Lung (tissue), 11 donors: ENCODE measurements at regions not wholly inside any gene's neighbourhood (a gene's known extent, or its start where the extent isn't known, plus 50 kb on each side); places are given as distances from the start of the nearest gene placed in this dataset.
A peak's percentile ranks its signal among the peaks of the same experiment; 100 is the strongest.

ENCODE experiments used
- ATAC-seq: fragments of 200-7000 bp; cut with Tn5 transposase; one replicate; pipeline ENCODE4 v1.9.1; 2020; ENCODE audit warnings: moderate number of reproducible peaks; ENCODE audit not compliant: insufficient read depth, low FRiP score
- DNase-seq, 3 donors: peaks; one replicate each; pipeline ENCODE4 v3.0.0-alpha.2; 2013 to 2017
- H3K27ac ChIP-seq, 2 donors: one replicate each; pipeline ENCODE4 v1.5.1; 2013; ENCODE audit warnings: mild to moderate bottlenecking in 2 of 2, moderate library complexity in 2 of 2, control low read depth in 1 of 2, inconsistent platforms in 1 of 2, low read depth in 1 of 2, low read length in 1 of 2
- H3K27me3 ChIP-seq, 3 donors: one replicate each; pipeline ENCODE4 v1.5.1; 2013; ENCODE audit warnings: low read length in 2 of 3; ENCODE audit not compliant: control insufficient read depth in 3 of 3, insufficient read depth in 3 of 3
- H3K36me3 ChIP-seq, 4 donors: one replicate each; pipeline ENCODE4 v1.5.1; 2013; ENCODE audit warnings: low read length in 4 of 4, mild to moderate bottlenecking in 1 of 4, moderate library complexity in 1 of 4; ENCODE audit not compliant: control insufficient read depth in 4 of 4, insufficient read depth in 4 of 4
- H3K4me1 ChIP-seq, 5 donors: one replicate each; pipeline ENCODE4 v1.5.1; 2013; ENCODE audit warnings: low read length in 5 of 5, mild to moderate bottlenecking in 2 of 5, moderate library complexity in 1 of 5; ENCODE audit not compliant: control insufficient read depth in 5 of 5, insufficient read depth in 5 of 5
- H3K4me3 ChIP-seq: one replicate; pipeline ENCODE4 v1.5.1; 2013; ENCODE audit warnings: mild to moderate bottlenecking, control low read depth, moderate library complexity
- H3K9ac ChIP-seq, 2 donors: one replicate each; pipeline ENCODE4 v1.5.1; 2013; ENCODE audit warnings: low read length in 2 of 2, control low read depth in 1 of 2; ENCODE audit not compliant: insufficient read depth in 1 of 2
- H3K9me3 ChIP-seq, 4 donors: one replicate each; pipeline ENCODE4 v1.5.1; 2013; ENCODE audit warnings: low read length in 3 of 4, mild to moderate bottlenecking in 1 of 4, moderate library complexity in 1 of 4; ENCODE audit not compliant: control insufficient read depth in 4 of 4, insufficient read depth in 3 of 4
- WGBS, 2 donors: extraction: QIAGEN DNeasy Blood & Tissue Kit; methylation state at CpG; one replicate each; pipeline ENCODE4 v1.1.7; 2013; 5-methylcytosine and 5-hydroxymethylcytosine counted together
- TF ChIP-seq, protein P1 (sequence below): IDR thresholded peaks from 2 replicates; pipeline ENCODE4 v1.5.1; 2012; ENCODE audit warnings: mild to moderate bottlenecking; ENCODE audit errors: control extremely low read depth, extremely low read depth
- donor health status: control.
- donor health status: control.
- donor health status: Bipolar disorder and iron deficiency.
- donor health status: healthy.
- donor health status: DM: yes; HTN: yes; CAD: no.

DNA sequence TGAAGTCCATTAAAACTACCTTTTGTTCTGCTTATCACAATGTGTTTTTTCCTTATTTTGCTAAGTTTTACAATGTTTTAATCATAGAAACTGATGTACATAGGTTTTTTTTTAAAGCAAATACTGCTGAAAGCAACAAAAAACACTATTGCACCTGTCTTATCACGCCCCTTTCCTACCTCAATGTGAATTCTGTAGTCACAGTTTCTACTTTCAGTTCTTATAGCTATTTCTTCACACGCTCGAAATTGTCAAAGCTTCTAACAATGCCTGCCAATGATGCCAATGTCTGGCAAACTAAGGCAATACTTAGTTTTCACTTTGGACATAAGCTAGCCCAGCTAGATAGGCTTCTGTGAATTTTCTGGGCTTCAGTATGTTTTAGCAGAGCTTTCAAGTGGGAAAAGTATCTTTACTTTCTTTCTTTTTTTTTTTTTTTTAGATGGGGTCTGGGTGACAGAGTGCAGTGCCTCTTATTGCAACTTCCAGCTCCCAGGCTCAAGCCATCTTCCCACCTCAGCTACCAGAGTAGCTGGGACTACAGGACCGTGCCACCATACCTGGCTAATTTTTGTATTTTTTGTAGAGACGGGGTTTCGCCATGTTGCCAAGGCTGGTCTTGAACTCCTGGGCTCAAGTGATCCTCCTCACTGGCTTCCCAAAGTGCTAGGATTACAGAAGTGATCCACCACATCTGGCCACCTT lies 85.5 kb upstream of the HTR1B start:
- H3K36me3 ChIP-seq, result no peaks in the 10 kb centered on the region
- no peak for ATAC-seq
- TF ChIP-seq, protein P1, sequence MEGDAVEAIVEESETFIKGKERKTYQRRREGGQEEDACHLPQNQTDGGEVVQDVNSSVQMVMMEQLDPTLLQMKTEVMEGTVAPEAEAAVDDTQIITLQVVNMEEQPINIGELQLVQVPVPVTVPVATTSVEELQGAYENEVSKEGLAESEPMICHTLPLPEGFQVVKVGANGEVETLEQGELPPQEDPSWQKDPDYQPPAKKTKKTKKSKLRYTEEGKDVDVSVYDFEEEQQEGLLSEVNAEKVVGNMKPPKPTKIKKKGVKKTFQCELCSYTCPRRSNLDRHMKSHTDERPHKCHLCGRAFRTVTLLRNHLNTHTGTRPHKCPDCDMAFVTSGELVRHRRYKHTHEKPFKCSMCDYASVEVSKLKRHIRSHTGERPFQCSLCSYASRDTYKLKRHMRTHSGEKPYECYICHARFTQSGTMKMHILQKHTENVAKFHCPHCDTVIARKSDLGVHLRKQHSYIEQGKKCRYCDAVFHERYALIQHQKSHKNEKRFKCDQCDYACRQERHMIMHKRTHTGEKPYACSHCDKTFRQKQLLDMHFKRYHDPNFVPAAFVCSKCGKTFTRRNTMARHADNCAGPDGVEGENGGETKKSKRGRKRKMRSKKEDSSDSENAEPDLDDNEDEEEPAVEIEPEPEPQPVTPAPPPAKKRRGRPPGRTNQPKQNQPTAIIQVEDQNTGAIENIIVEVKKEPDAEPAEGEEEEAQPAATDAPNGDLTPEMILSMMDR, result no peak
- no peak for DNase-seq
- no peaks in the 10 kb centered on the region for H3K27me3 ChIP-seq
- no peak overlapping the region for H3K27ac ChIP-seq
- no peak overlapping the region for H3K9ac ChIP-seq
- 76 to 79% methylated on average over 6 of the region's 6 CpGs for WGBS, 2 donors
- H3K9me3 ChIP-seq, result no peaks in the 10 kb centered on the region
- no peaks in the 10 kb centered on the region for H3K4me1 ChIP-seq
- H3K4me3 ChIP-seq, result no peak overlapping the region

DNA sequence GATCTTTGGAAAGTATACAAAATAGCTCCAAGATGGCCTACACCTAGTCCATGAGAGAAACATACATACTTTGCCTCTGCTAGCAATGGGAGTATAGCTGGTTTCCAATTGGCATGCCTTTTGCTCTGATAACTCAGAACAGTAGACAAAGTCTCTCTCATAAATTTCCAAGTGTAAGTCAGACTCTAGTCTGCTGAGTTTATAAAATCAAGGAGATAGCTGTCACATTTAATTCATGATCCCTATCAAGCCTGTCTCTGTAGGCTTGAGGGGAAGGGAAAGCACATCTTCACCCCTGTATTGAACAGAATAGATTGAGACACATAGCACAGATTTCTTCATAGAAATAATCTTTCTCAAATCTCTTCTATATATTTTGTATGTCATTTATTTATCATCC lies 87.8 kb upstream of the HTR1B start:
- H3K9ac ChIP-seq, result no peak overlapping the region
- H3K27ac ChIP-seq, result no peak overlapping the region
- TF ChIP-seq, protein P1, result no peak
- H3K4me3 ChIP-seq, result no peak overlapping the region
- H3K36me3 ChIP-seq, result no peaks in the 10 kb centered on the region
- no peaks in the 10 kb centered on the region for H3K9me3 ChIP-seq
- H3K27me3 ChIP-seq, result no peaks in the 10 kb centered on the region
- DNase-seq, result no peak
- ATAC-seq, result no peak
- H3K4me1 ChIP-seq, result no peaks in the 10 kb centered on the region

GRCh38 chr6:77561768-77562314 lies 91.0 kb upstream of the MEI4 start:
- ATAC-seq, result no peak
- Histone ChIP-seq H3K27ac (no peak overlapping the region), H3K36me3 (no peaks in the 10 kb centered on the region), H3K9me3 (no peaks in the 10 kb centered on the region), H3K27me3 (no peaks in the 10 kb centered on the region), H3K4me3 (no peak overlapping the region), H3K9ac (no peak overlapping the region), H3K4me1 (no peaks in the 10 kb centered on the region)
- TF ChIP-seq, protein P1, result no peak
- 54 to 68% methylated on average over 4 of the region's 4 CpGs for WGBS, 2 donors
- peak in 1 of 3 donors; percentile 2 for DNase-seq

DNA sequence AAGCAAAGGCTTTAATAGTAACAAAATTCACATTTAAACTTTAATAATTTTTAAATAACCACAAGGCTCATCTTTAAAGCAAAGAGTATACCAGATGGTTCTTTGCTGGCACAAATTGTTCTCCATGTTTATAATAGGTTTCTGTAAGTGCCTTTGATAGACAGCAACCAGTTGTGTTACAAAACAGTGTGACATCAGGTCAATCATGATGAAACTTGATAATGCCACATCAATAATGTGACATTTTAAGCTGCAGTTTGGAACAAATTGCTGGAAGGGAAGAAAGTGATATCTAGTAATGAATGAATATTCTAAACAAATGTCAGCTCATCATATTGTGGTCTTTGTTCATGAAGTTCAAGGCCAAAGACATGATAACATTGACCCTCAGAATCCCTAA lies 87.5 kb upstream of the MEI4 start:
- no peaks in the 10 kb centered on the region for H3K4me1 ChIP-seq
- no peak overlapping the region for H3K9ac ChIP-seq
- no peak overlapping the region for H3K27ac ChIP-seq
- ATAC-seq, result no peak
- H3K27me3 ChIP-seq, result no peaks in the 10 kb centered on the region
- no peaks in the 10 kb centered on the region for H3K9me3 ChIP-seq
- TF ChIP-seq, protein P1, result no peak
- DNase-seq, result no peak
- H3K4me3 ChIP-seq, result no peak overlapping the region
- H3K36me3 ChIP-seq, result no peaks in the 10 kb centered on the region
